Fibroblast of skin of right quadriceps (primary cell): ENCODE measurements at regions not wholly inside any gene's neighbourhood (a gene's known extent, or its start where the extent isn't known, plus 50 kb on each side); places are given as distances from the start of the nearest gene placed in this dataset.

Source experiments
- DNase-seq: peaks from one replicate; pipeline ENCODE4 v3.0.0-alpha.2; 2013

DNA sequence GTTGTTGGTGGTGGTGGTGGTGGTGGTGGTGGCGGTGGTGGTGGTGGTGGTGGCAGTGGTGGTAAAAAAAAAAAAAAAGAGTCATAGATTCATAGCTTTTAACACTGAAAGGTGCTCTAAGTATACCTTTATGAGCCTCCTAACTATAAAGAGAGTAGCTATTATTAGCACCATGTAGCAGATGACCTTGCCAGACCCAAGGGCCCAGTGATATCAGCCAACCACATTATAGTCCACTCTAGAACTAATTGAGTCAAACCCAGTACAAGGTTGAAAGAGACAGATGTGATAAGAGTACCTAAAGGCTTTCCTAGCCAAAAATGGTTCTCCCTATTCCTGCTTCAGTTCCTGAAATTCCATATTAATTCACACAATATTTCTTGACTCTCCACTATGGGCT, 245.3 kb downstream of the HACE1 start:
- DNase-seq: no peak

DNA sequence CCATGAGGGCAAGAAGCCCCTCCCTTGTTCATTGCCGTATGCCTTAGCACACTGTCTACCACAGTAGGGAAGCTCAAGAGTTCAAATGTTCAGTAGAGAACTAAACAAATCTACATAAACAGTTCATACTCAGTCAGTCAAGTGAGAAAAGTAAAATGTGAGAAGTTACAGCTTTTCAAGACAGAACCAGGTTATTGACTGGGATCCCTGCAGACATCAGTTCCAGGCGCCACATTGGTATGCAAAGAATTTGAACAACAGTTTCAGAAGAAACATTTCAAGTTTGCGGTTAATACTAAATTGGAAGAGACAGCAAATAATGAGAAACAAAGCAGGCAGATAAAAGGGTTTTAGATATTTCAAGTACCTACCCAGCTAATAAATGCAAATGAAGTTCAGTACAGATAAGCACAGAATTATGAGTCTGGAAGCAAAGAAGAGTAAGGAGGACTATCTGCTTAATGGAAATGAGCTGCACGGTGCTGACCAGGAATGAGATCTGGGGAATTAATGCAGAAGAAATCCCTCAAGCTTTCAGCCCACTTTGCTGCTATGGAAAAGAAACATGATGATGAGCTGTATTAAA, 246.2 kb downstream of the HACE1 start:
- DNase-seq: peak; percentile 67

DNA sequence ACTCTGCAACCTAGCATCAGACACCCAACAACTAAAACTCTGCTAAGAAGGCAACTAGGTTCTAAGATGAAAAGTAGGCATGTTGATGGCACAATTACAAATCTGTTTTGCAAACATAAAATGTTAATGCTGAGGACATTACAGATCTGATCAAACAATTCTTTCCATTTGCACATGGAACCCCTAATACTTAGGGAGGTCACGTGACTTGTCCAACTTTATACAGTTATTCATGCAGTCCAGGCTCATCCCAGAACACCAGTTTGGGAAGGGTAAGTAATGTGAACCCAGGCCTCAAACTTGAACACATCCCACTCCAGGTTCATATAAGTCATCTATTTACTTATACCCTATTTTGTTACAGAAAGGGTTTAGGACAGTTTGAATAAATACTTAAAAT, 247.2 kb downstream of the HACE1 start:
- DNase-seq: no peak

DNA sequence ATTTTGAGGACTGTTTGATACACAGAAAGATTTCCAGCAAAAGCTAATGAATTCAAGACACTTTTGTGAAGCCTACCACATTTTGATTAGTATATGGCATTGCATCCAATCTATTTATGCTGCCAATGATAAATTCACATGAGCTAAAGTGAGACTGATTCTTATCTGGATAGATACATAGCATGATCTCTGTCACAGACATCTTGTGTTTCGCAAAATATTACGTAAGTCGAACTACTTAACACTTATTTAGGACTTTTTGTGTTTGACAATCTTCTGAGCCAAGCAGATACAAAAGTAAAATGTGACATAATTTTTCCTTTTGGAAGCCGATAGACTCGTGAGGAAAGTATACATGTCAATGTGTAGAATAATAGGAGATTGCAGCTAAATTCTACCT, 251.6 kb downstream of the HACE1 start:
- DNase-seq: no peak

DNA sequence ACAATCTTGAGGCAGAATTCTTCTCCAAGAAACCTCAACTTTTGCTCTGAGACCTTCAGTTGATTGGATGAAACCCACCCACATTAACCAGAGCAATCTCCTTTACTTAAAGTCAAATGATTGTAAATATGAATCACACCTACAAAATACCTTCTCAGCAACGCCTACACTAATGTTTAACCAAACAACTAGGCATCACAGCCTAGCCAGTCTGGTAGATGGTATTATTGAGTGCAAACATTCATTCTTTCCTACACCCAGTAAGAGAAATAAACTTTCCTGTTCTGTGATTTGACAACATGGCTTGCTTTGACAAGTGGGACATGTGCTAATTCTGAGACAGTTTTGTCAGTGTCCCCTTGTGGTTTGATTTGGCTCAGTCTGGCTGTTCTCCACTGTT, 252.2 kb downstream of the HACE1 start:
- DNase-seq: no peak

DNA sequence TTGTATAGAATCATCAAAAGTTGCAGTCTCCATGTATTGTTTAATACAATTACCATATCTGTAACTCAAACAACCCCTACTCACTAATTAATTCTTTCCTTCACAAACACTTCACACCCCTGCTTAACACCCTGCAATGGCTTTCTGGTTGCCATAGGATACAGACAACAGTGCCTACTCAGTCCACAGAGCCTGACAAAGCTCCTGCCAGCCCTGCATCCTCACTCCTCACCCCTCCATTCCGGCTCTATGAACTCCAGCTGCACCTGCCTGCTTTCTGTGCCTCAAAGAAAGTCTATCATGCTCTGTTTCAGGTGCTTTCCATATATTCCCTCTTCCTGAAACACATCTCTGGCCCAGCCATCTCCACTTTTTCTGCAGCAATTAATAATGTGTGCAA, 253.4 kb downstream of the HACE1 start:
- DNase-seq: no peak

DNA sequence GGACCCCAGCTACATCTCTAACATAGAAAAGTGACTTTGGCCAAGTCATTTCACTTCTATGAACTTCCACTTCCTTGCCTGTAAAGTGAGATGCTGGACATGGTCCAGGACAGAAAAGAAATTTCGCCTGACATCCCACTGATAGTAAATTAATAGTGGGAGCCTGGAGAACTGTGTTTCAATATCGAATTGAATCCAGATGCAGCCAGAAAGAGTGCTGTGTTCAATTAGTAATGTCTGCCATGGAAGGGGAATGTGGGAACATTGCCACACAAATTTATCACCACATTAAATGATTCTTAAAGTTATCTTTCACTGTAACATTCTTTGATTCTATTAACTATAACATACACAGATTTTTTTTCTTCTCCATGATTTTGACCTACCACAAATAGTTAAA, 255.0 kb downstream of the HACE1 start:
- peak; percentile 60 for DNase-seq

DNA sequence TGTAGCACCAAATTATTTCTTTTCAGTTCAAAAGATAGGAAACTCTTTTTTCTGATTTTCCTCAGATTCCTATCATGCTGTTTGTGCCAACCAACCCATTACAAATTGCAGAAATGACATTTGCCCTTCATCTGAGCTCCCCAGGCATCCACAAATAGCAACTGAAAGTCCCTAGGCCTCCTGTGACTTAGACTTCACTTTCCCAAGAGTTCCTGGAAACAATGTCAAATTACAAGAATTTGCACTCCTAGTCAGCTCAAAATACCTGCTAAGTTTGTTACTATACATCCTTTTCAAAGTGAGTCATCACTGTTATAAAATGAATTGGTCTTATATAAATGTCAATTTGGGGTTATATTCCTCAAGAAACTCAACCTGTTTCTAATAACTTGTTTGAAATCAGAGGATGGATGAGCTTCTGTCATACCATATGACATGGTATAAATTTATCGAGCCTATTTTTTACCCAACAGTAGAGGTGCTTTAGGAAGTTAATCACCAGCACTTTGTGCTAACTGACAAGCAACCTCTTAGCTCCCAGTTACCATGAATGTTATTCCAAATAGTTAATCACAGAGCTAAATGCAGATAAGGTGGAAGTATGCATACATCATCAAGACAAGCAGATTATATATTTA, 256.5 kb downstream of the HACE1 start:
- no peak for DNase-seq

DNA sequence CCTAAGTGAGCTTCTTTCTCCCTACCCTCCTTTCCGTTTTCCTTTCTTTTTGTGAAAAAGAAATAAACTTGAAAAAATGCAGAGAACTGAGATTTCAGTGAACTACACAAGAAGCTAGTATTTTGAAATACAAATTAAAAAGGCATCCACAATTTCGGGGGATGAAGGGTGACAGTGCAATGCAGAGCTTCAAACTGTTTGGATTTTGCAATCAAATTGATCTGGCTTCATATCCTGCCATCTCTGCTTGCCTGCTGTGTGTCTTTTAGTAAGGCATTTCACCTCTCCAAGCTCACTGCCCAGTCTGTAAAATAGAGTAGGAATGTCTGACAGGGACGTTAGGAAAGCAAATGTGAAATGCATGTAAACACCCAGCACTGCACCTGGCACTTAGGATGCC, 258.0 kb downstream of the HACE1 start:
- peak; percentile 31 for DNase-seq

DNA sequence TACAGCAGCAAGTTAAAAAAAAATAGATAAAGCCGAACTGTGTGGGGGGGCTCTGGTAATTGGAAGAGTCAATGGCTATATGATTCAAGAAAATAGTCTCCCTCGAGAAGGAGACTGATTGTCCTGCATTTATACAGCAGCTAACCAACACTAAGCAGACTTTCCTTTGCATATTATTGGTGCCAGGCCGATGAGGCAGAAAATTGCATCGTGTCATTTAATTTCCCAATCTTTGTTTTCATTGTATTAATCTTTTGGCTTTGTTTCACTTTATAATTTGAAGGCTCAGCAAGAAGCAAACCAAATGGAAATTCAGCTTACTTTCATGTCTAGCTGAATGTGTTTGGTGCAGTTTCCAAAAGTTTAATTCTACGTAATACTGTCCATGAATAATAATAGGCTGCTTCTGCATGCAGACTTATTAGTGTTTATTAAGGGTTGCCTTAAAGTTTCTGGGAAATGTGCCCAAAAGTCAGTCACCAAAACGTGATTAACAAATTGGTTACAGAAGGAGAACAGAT, 258.5 kb downstream of the HACE1 start:
- peak; percentile 61 for DNase-seq

DNA sequence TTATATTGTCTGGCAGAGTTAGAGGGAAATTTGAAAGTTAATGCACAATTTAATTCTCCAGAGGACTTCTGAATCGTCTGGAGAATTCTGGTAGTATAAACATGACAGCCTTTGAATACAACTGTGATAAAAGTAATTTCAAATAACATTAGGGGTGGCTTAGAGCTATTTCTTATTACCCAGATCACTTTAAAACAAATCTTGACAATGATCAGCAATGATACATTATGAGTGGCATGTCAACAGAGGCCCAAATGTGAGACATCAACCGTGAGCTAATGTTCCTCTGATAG, 259.1 kb downstream of the HACE1 start:
- no peak for DNase-seq

DNA sequence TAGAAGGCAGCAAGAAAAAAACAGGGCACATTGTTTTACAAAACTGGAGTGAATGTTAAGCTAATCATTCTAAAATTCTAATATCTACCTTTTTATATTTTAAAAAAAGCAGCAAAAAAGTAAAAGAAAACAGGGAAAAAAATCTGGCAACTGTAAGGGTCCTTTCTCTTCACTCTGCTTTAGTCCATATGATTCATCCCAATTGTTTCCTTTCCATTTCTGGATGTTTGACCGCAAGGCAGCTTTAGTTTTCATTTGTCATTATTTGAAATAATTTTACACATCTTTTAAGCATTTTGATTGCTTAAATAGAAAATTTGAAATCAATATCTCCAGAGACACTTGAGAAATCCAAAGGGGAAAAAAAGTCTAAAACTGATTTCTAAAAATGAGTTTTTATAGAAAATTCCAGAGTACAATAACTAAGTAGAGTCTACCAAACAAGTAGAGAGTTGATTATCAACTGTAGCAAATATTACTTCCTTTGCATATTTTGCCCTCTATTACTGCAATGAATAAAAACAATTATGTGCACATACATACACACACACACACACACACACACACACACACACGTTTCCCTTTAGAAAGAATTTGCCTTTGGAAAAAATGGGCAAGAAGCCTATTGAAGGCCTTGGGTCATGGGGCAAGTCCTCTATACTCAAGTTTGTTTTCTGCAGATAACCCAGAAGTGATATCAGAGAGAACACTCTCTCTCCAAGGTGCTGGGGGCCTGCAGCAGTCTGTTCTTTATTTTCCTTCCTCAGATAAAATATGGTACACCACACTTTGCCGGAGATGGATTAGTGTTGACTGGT, 259.7 kb downstream of the HACE1 start:
- DNase-seq: no peak

DNA sequence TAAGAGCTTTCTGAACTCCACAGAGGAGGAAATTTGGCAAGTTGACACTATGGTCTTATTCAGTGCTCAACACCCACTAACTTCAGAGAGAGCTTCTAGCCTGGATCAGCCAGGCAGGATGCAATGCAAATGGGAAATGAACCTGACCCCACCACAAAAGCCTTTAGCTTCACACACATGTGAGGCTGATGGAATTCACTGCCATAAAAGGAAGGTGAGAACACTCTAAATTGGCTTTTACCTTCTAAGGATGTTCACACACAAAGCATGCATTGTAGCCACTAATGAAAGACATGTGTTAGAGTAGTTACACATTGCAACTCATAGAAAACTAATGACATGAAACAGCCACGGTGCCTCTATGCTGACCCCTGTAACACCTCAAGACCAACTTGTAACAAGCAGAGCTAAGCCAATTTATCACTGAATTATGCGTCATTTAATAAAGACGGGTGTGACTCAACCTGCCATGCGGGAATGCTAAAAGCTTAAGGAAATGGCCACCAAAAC, 262.1 kb downstream of the HACE1 start:
- DNase-seq: peak; percentile 97

DNA sequence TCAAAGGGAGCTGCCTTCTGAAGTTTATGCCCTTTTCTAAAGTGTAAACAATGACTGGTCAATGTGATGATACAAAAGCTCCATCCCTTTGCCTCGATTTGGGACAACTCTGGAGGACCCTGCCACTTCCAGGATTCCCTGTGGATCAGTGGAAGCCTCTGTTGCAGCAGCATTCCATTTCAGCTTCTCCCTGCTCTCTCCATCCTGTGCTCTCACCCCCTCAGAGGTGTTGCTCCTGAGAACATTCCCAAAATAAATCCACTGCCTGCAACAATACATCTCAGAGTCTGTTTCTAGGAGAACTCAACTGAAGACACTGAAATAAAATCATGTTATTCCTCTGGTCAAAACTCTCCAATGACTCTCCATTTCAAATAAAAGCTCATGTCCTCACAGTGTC, 263.6 kb downstream of the HACE1 start:
- DNase-seq: no peak

DNA sequence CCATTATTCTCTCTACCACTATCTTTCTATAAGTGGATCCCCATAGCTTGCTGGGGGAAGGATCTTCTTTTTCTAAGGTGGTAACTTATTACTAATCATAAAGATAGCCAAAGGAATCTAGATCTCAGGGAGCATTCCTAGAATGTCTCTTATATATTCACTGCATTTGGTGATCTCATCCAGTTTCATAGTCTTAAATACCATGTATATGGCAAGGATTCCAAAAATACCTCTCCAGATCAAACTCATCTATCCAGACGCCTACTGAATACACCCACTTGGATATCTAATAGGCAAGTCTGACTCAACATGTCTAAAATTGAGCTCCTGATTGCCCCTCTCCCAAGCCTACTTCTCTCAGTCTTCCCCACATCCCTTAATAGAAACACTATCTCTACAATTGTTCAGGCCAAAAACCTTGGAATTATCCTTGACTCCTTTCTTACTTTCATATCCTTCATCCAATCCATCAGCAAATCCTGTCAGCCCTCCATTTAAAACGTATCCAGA, 264.4 kb downstream of the HACE1 start:
- peak; percentile 82 for DNase-seq

DNA sequence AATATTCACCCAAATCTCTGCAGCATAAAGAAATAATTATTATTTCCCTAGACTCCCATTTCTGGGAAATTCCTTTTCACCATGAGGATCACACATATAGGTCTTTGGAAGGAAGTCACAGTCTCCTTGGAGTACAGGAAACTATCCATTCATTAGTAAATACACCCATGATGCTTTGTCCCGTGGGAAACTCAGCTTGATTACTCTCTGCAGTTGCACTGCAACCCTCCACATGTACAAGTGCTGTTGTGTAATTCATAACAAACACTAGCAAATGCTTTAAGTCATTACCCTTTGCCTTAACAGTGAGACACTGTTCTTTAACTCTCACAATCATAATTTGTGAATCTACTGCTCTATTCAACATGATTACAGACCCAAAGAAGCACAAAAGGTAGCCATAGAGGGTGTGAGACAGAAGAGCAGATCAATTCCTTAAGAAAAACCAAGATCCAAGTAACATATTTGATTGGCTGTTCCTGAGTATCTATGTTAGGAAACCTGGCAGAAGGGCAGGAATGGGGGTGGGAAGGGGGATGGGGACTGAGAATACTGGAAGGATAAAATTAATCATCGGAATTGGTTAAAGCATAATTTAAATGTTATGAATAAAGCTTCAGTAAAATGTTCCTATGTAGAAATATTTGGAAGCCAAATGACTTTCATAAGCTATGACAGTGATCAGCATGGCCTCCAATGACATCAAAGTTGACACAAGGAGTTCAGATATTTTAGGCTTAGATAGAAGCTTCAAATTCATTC, 268.0 kb downstream of the HACE1 start:
- peak; percentile 25 for DNase-seq

DNA sequence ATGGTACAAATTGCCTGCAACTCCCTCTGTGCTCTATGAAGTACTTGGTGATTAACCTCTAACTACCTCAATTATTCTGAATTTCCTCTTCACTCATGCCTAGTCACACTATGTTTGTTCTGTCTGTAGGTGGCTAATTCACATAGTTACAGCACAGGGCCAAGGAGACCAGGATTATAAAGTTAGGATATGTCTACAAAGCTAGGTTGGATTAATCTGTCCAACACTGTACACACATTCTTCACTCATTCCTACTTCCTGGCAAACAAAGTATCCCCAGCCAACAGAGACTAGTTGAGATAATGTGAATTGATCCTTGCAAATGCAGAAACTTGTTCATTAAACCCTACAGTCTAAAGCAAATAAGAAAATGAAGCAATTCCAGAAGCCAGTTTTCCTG, 269.8 kb downstream of the HACE1 start:
- DNase-seq: no peak

DNA sequence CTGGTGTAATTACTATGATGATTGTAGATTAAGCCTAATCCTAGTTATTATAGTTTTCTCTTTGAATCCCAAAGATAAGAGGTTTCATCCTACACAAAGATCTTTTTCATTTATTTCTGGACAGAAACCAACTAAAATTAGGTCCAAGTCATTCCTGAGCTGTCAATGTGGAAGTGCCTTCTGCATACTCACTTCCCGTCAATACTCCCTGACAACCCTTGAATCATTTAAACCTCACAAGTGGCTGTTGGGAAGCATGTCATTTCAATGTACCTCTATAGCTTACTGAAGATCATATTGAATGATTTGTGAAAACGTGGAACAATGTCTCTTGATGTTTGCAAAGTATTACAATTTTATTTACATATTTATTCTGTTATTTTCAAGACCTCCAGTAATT, 274.1 kb downstream of the HACE1 start:
- no peak for DNase-seq

DNA sequence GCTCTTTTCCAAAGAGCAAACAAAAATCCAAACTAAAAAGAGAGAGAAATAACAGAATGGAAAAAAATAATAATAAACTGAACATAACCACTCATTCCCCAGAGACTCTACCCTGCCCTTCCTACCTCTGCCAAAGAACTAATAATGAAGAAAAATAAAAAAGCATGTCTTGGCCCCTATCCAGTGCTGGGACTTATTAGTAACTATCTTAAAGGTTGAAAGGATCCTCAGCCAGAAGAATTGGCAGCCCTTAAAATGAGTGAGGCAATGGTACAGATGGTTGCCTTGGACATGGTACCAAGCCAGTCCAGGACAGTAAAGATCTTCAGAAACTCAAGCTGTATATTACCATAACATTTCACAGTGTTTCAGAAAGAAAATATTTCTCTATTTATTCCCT, 279.3 kb downstream of the HACE1 start:
- DNase-seq: no peak

DNA sequence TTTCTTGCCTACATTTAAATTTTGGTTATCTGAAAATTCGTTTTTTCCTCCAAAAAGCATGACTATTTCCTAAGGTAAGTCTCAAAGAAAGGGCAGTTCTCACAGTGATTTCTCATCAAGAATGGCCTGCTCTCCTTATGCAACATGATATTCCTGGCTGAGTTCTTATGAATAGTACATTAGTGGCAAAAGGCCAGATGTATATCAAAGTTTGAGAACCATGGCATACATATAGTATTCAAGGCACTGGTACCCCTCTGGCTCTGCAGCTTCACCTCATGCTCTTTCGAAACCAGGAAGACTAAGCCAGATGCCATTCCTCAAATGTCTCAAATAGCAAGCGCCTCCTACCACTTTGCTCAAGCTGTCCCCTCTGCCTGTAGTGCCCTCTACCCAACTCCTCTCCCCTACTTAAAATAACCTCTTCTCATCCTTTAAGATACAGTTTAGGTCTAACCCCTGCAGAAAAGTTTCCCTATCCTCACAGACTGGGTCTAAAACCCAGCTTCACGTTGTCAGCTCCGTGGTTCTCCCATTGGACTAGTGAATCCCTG, 280.3 kb downstream of the HACE1 start:
- DNase-seq: no peak

DNA sequence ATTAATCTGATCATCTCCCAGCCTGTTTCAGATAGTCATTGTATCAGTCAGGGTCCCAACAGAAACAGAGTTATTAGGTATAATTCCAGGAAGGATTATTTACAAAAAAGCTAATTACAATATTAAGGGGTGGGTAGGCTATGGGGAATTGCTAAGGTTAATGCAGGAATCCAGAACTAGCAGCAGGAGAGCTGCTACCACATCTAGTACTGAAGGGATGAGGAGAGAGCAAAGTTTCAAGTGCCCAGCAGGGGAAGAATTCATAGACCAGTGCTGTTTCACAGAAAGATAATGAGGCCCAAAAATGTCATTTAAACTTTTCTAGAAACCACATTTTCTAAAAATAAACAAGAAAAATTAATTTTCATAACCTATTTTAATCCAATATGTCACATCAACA, 284.2 kb downstream of the HACE1 start:
- no peak for DNase-seq

DNA sequence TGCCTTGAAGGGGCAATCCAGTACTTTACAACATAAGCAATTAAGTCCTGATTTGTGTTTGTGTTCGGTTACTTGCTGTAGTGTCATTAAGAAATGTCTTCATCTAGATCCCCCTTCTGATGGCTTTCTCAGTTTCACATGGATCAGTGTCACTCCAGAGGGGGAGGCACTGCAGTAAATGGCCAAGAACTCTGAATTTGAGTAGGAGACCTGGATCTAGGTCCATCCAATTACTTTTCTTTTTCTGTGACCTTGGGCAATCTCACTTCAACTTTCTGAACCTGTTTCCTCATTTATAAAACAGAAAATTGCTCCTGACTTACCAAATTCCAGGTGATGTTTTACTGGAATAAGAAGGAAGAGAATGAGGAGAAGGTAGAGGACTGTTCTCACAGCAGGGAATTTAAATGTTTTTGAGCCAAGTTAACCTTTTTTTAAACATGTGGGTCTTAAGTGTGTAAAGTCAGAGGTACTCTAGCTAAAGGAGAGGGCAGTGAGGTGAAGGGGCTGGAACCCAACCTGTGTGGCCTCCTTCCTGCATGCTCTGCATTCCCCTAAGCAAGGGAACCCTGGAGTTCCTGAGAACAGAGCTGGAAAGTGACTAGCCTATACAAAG, 285.5 kb downstream of the HACE1 start:
- no peak for DNase-seq
